NCI-H2171 treated with DMSO at 0.1 percent for 48 hours (cell line): ENCODE measurements at regions not wholly inside any gene's neighbourhood (a gene's known extent, or its start where the extent isn't known, plus 50 kb on each side); places are given as distances from the start of the nearest gene placed in this dataset.
A peak's percentile ranks its signal among the peaks of the same experiment; 100 is the strongest.
"Not testable (repeated sequence)": the region's sequence is repeated elsewhere in the genome, so short reads cannot be mapped to it uniquely, and the experiment has no call there.

Experiments
- DNase-seq: peaks from one replicate; lab custom pipeline; 2025; lab: John Stamatoyannopoulos, UW

DNA sequence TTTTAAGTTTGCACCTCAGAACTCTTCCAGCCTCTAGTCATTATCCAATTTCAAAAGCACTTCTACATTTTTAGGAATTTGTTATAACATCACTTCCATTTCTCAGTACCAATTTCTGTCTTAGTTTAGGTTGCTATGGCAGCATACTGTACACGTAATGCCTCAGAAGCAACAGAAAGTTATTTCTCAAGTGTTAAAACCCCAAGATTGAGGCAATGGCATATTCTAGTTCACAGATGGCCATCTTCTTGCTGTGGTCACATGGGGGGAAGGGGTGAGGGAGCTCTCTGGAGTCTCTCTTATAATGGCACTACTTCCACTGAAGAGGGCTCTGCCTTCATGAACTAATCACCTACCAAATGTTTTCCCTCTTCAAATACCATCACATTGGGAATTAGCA lies 220.3 kb upstream of the CTSO start:
- no peak for DNase-seq

DNA sequence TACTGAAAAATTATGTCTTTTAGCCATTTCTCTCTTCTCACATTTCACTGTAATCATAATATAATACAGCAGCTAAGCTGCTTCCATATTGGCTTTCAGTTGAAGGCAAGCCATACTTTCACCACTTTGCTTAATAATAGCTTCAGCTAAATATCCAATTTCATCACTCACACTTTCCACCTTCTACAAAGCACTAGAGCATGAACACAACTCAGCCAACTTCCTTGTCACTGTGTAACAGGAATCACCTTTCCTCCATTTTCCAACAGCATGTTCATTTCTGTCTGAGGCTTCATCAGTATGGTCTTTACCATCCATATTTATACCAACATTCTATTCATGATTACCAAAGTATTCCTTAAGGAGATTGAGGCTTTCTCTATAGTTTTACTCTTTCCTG lies 219.8 kb upstream of the CTSO start:
- DNase-seq = peak; percentile 67

DNA sequence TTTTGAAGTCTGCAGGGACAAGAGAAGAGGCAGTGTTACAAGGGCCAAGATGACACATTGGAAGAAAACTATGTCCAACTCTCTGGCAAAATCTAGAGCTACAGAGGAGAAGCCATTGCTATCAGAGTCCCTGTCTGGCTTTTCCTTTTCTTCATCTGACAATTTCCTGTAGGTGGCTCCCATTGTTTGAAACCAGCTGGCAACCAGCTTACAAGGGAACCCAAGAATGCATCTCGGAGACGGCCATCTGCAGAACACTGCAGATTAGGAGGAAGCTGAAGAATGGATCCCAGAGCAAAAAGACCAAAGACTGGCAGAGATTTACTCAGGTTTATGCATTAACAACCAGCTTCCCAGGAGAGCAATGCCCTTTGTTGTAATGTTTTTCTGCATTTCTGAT lies 216.2 kb upstream of the CTSO start:
- DNase-seq = no peak

DNA sequence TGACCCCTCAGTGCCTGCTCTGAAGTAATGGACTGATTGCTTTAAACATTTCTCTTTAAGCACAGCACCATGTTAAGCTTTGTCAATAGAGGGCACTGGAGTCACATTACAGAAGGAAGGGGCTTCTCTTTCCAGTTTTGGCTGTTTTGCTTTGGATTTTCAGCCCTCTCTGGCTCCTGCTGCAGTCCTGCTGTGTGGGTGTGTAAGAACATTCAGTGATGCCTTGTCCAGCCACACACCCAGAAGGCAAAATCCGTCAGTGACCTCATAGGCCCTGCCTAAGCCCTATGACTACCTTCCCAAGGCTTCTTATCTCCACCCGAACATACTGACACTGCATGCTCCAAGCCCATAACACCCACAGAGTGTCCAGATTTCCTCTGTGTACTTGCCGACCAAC lies 215.3 kb upstream of the CTSO start:
- DNase-seq = peak; percentile 67

DNA sequence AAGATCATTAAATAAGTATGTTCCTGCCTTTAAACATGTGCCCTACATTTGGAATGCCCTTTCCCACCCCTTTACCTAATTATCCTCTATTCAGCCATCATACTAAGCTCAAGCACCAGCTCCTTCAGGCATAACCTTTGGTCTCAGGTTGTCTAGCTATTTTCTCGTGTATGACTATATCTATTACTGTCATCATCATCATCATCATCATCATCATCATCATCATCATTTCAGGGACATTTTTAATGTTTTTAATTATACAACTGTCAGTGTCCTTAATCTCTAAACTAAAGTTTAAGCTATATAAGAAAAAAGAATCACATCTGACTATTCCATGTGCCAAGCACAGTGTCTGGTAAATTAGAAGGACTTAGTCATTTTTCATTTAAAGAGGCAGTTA lies 214.6 kb upstream of the CTSO start:
- DNase-seq = no peak

DNA sequence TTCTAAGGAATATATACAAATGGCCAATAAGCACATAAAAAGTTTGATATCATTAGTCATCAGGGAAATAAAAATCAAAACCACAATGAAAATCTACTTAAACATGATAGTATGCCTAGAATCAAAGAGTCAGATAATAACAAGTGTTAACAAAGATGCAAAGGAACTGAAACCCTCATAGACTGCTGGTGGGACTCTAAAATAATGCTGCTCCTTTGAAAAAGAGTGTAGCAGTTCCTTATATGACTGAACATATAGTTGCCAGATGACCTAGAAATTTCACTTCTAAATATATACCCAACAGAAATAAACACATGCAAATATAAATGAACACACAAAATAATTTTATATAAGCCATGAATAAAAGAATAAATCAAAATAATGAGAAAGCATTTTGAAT lies 205.1 kb upstream of the CTSO start:
- DNase-seq = no peak

DNA sequence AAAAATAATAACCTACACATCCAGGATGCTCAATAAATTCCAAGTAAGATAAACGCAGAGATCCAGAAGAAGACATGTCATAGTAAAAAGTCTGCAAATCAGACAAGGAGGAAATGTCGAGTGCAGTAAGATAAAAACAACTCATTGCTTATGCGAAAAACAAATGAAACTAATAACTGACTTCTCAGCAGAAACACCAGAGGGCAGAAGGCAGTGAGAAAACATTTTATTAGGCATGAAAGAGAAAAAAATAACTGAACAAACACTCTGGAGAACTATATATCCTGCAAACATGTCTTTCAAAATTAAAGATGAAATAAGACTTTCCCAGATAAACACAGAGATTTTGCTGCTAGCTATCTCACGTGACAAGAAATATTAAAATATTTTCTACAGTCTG lies 201.3 kb upstream of the CTSO start:
- DNase-seq = no peak

DNA sequence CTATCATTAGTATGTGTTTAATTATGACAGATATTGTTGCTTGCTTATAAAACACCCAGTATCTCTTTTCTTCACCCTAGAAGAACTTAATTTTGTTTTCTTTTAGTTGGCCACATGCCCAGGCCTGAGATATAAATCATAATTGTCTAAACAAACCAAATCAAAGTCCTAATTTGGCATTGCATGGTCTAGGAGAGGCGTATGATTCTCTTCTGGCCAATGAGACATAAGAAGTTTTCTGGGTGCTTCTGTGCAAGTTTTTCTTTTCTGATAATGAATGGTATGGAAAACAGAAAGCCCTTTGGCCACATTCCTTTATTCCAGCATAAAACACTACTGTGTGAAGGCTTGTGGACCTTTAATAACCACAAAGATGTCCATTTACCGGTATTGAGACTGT lies 192.9 kb upstream of the CTSO start:
- DNase-seq = no peak

DNA sequence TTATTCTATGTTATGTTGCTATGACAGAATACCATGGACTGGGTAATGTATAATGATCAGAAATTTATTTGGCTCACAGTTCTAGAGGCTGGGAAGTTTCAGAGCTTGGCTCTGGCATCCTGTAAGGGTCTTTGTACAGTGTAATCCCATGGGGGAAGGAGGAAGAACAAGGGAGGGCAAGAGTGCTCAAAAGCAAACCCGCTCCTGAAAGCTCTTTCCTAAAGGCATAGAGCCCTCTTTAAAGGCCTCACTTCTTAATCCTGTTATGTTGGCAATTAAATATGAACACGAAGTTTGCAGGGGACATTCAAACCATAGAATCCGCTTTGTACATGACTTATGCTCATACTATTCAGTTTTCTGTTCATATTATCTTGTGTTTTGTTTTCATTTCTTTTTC lies 191.3 kb upstream of the CTSO start:
- DNase-seq = no peak

DNA sequence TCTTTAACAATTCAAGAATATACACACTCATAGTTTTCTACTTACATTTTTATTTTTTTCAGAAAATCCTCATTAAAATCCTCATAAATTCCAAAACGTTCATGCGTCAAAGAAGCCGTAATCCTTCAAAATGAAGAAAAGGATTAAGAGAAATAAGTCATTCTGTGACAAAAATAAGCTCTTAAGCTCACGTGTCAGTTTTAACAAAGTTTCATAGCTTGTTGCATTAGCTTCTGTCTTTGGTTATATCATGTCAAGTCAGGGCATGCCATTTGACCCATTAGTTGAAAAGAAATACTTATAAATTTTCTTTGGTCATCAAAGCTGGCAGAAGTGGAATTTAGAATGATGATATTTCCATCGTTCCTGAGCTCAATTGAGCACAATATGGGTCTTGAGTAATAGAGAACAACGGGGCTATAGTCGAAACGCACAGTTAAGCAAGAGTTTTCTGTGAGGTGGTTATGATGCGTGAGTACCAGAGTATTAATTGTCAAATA lies 185.2 kb upstream of the CTSO start:
- no peak for DNase-seq

DNA sequence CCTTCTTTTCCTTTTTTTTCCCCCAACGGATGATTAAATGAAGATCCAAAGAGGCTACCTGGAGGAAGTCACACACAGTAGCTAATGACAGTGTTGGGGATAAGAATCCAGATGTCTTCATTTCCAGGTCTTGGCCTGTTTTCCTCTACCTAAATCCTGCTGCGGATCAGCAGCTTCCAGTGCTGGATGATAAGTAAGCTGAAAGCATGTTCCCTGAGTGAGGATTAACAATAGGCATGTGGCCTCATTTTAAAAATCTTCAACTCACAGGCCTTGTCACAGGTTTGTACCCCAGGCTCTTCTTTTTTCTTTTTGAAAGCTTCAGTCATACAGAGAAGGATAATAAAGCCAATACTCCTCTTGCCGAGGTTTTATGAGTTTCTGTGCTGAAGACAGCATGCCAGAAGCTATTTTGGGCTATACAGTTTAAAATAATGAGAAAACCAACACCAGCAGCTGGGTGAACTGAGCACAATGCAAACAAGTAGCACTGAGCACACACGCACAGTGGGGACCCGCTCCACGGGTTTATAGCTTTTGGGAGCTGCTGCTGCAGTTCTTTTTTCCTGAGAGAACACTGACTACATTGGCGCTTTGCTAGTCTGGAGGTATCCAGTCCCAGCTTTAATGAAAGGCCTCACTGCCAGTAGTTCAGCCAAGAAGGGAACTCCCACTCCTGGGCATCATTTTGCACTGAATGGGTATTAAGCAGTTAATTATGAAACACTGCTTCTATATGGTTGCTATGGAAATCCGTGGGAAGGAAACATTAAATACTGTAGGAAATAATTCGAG lies 184.2 kb upstream of the CTSO start:
- no peak for DNase-seq

DNA sequence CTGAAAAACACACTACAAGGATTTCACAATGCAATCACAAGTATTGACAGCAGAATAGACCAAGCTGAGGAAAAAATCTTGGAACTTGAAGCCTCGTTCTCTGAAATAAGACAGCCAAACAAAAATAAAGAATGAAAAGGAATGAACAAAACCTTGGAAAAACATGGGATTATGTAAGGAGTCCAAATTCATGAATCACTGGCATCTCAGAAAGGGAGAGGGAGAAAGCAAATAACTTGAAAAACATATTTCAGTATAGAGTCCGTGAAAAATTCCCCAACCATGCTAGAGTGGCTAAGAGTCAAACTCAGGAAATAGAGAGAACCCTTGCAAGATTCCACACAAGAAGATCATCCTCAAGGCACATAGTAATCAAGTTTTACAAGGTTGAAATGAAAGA lies 178.5 kb upstream of the CTSO start:
- no peak for DNase-seq

DNA sequence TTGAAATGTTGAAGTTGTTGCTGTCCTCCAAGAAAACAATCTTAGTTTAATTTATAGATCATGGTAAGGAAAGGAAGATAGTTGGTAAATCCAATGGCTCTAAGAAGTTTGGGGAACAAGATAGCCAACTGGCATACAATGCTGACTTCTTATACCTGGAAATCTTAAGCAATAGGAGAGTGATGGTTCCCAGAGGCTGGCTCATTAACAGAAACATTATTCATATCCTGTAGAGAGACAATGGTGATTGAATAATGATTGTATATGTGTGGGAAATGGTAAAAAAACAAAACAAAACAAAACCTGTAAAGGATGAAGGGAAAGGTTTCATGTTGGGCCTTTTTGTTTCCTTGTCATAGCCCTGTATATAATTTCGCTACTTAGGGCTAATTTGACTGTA lies 174.9 kb upstream of the CTSO start:
- DNase-seq = no peak

DNA sequence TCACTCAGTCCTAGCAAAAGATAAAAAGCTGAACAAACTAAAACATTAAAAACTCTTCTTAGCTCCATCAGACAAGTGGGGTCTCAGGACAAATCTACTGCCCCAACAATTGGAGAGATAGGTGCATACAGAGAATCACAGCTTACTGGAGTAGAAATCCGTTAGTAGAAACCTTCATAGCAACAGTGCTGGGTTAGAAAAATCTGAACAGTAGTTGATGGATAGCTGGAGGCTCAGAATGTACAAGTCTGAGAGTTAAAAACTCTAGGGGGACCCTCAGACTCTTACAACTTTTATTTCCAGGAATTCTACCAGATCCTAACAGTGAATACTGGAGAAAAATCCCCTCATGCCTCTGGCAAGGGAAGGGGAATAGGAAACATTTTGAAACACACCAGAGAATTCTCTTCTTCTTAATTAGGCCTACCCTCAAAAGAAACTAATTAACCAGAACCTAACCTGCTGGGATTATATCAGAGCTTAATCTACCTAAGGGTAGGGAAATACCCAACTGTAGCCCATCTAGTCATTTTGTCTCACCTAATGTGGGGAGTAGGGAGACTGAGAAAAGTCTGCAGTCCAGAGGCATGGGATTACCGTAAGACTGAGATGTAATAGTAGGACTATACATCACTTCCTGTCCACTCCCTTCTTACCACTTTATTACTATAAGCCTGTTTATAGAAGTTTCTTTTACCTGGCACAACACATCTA lies 165.0 kb upstream of the CTSO start:
- DNase-seq = no peak

DNA sequence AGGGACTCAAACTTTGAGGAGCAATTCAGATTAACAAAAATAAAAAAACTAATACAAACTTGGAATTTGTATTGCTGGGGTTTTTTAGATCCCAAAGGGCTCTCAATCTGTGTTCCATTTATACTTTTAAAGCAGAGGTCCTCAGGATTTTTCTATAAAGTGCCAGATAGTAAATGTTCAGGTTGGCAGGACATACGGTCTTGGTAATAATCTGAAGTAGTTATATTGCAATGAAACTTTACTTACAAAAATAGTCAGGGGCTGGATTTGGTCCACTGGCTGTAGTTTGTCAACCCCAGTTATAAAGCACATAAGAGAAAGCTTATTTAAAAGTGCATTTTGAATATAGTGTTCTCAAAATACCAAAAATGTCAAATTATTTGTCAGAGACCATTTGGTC lies 164.1 kb upstream of the CTSO start:
- no peak for DNase-seq

DNA sequence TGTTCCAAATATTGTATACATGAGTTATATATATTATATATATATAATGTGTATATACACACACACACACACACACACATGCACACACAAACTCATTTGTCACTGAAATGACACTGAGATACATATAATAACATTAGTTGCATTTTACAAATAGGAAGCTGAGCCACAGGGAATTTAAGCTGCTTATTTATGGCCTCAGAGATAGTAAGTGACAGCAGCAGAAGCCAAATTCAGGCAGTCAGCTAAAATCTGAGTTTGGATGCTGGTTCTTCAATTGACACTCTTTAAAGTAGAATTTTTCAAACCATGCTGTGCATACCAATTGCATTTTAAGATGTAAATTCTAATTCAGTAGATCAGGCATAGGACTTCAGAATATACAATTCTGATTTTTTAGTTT lies 163.3 kb upstream of the CTSO start:
- DNase-seq = no peak

DNA sequence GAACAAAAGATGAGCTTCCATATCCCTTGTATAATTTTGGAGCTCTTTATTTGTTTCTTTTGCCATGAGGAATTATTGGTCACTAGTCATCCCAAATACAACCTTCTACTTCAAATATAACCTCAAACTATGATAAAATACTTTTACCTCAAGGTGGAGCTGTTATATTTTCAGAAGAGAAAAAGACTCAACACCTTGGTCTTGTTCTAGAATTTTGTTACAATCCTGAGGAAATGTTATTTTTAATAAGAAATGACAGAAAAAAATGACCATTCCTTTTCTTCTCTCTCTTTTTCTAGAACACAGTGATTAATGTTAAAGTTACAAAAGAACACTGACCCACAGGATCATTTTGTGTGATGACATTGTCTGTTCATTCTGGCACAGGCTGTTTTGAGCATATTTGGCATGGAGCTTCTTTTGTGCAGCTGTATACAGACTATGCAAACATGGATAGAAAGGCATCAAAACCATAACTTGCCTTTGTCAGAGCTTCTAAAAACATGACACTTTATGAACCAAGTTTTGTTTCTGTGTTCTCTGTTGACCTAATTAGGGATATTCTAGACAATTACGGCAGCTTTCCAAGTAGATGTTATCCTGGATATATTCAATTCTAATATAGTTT lies 159.6 kb upstream of the CTSO start:
- DNase-seq = no peak

DNA sequence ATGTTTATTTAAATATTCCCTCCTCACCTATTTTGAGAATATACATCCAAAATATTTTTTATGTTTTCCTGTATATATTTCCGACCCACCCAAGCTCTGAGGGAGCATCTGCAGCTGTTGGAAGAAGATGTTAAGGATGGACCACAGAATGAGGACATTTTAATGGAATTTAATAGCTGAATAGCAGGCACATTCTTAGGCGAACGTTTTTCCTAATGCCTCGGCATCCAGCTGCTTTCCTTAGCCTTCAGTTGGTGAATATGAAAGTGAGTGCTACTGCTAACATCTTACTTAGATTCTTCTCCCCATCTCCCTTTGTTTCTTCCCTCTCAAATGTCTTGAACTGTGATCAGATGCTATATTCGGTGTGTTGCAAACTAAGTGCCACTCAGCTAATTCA lies 158.0 kb upstream of the CTSO start:
- DNase-seq = no peak

DNA sequence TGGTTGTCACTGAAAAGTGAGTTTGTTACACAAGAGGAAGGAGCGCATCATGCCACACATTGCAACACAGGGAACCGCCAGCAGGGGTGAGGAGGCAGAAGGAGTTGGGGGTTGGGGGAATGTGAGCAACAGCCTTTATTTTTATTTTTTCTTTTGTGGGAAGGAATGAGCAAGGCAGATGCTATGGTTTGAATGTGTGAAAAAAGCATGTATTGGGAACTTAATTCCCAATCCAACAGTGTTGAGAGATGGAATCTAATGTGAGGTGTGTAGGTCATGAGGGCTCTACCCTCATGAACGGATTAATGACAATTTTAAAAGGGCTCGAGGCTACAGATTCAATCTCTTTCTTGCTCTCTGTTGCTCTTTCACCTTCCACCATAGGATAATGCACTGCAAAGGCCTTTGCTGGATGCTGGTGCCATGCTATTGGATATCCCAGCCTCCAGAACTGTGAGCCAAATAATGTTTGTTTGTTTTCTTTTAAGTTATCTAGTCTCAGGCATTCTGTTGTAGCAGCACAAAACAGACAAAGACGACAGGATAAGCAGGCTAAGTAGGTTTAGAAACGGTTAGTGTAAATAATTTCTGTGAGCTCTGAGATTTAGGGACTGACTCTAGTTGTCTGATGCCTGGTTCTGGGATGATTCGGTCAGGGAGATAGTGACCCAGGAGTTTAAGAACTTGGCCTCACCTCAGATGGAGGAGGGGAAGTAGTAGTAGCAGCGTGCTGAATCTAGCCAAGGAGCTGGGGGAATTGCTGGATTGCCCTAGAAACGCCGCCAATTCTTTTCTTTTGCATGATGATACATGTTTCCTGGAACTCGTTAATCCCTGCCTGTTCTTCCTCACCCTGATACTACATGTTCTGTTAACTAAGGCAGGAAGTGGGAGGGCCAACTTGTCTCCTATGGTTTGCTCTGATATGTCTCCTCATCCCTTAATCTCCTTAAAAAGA lies 156.6 kb upstream of the CTSO start:
- DNase-seq = no peak

DNA sequence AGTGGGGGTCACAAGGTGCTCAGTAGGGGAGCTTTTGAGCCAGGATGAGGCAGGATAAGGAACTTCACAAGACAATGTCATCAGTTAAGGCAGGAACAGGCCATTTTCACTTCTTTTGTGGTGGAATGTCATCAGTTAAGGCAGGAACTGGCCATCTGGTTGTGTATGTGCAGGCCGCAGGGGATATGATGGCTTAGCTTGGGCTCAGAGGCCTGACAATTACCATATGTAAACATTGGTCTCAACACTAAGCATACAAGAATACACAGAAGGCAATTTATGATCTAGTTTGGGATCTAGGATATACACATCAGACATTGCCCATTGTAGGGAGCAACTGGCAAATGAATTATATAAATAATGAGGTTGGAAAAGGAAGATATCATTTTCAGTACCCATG lies 155.4 kb upstream of the CTSO start:
- DNase-seq = not testable (repeated sequence)

DNA sequence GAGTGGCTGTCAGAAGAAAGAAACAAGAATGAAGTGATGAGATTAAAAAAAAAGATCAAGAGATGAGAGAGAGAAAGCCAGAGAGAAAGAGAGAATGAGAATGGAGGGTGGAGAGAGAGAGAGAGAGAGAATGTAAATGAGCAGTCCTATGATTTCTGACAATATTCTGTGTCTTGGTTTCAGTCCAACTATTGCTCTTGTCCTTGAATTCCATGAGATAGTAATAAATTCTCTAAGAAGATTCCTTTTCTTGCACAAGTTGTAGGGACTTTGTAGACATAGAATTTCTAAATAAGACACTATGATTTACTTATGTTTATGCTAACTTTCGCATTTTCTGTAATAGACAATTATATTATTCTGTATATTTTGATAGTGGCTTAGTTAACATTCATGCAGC lies 149.6 kb upstream of the CTSO start:
- DNase-seq = no peak

DNA sequence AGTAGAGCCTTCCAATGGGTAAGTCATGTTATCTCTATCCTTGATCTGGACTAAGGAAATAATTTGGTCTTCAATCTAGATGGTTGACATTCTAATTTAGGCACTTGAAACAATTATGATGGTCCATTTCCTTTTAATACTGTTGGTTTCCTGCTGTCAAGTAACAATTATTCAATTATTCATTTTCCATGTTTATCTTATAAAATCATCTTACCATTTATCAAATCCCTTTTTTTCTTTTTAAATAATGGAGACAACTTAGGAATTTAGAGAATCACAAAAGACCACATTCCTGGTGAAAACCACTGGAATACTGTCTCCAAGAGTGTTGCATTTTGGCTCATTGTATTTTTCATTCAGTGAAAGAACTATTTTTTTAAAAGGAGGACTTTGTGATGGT lies 148.7 kb upstream of the CTSO start:
- no peak for DNase-seq
